ENCODE measurements at regions not wholly inside any gene's neighbourhood (a gene's known extent, or its start where the extent isn't known, plus 50 kb on each side); places are given as distances from the start of the nearest gene placed in this dataset.

GRCh38 chr14:44165936-44166335 lies 341.1 kb downstream of the FSCB start:
- Histone ChIP-seq H3K4me1 (ENCODE audit: control insufficient read depth, extremely low read depth, insufficient read depth, low read length) (no peaks in the 10 kb centered on the region), H3K36me3 (ENCODE audit: control insufficient read depth, insufficient read depth, low read length) (no peaks in the 10 kb centered on the region), H3K4me2 (ENCODE audit: extremely low read depth, insufficient read depth, low read length) (no peak overlapping the region), H4K20me1 (ENCODE audit: control insufficient read depth, extremely low read depth, insufficient read depth, low read length) (no peaks in the 10 kb centered on the region), H2AFZ (ENCODE audit: low read length) (no peak overlapping the region), H3K27me3 (ENCODE audit: control insufficient read depth, insufficient read depth, low read length) (no peaks in the 10 kb centered on the region), H3K9me3 (ENCODE audit: control insufficient read depth, insufficient read depth, low read depth, low read length) (no peaks in the 10 kb centered on the region), H3K27ac (ENCODE audit: insufficient read depth, low read length) (no peak overlapping the region), H3K79me2 (ENCODE audit: control insufficient read depth, insufficient read depth, low read length) (no peaks in the 10 kb centered on the region), H3K4me3 (replicated peaks in 1 of 4; ENCODE audit: control extremely low read depth in 1 of 4, insufficient read depth in 1 of 4, low read depth in 3 of 4, low read length in 4 of 4) (no peak overlapping the region), H3K9ac (ENCODE audit: insufficient read depth, low read length) (no peak overlapping the region)
- DNase-seq (ENCODE audit: low read depth in 2 of 2): no peak
- TF ChIP-seq EZH2 (IDR thresholded peaks at IDR 0.05; ENCODE audit: low read length, missing control alignments) (no peak), CTCF (conservative IDR thresholded peaks at IDR 0.05 in 1 of 2, IDR thresholded peaks at IDR 0.05 in 1 of 2; ENCODE audit: low read depth in 1 of 2, low read length in 2 of 2) (no peak)

DNA sequence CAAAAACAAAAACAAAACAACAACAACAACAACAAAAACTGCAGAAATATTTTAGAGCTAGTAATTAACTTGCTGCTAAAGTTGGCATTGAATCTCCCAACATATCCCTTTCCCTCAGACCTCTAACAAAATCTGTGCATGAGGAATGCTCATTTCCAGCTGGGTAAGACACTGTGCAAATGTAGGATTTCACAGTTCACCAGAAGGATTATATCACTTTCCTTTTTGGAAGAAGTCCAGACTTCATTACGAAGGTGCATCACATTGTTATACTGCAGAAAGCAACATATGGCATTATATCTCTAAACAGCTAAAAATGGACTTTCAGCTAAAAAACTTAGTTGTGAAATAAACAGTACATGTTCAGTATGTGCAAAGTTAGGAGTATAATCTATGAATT lies 341.8 kb downstream of the FSCB start:
- no peak overlapping the region for H2AFZ ChIP-seq (ENCODE audit: low read length)
- H3K4me3 ChIP-seq (replicated peaks in 1 of 4; ENCODE audit: control extremely low read depth in 1 of 4, insufficient read depth in 1 of 4, low read depth in 3 of 4, low read length in 4 of 4): no peak overlapping the region
- no peaks in the 10 kb centered on the region for H3K4me1 ChIP-seq (ENCODE audit: control insufficient read depth, extremely low read depth, insufficient read depth, low read length)
- H3K4me2 ChIP-seq (ENCODE audit: extremely low read depth, insufficient read depth, low read length): no peak overlapping the region
- no peaks in the 10 kb centered on the region for H3K27me3 ChIP-seq (ENCODE audit: control insufficient read depth, insufficient read depth, low read length)
- H3K9ac ChIP-seq (ENCODE audit: insufficient read depth, low read length): no peak overlapping the region
- no peaks in the 10 kb centered on the region for H3K36me3 ChIP-seq (ENCODE audit: control insufficient read depth, insufficient read depth, low read length)
- TF ChIP-seq CTCF (conservative IDR thresholded peaks at IDR 0.05 in 1 of 2, IDR thresholded peaks at IDR 0.05 in 1 of 2; ENCODE audit: low read depth in 1 of 2, low read length in 2 of 2) (no peak), EZH2 (IDR thresholded peaks at IDR 0.05; ENCODE audit: low read length, missing control alignments) (no peak)
- H4K20me1 ChIP-seq (ENCODE audit: control insufficient read depth, extremely low read depth, insufficient read depth, low read length): no peaks in the 10 kb centered on the region
- no peak overlapping the region for H3K27ac ChIP-seq (ENCODE audit: insufficient read depth, low read length)
- DNase-seq (ENCODE audit: low read depth in 2 of 2): no peak
- H3K9me3 ChIP-seq (ENCODE audit: control insufficient read depth, insufficient read depth, low read depth, low read length): no peaks in the 10 kb centered on the region
- no peaks in the 10 kb centered on the region for H3K79me2 ChIP-seq (ENCODE audit: control insufficient read depth, insufficient read depth, low read length)

DNA sequence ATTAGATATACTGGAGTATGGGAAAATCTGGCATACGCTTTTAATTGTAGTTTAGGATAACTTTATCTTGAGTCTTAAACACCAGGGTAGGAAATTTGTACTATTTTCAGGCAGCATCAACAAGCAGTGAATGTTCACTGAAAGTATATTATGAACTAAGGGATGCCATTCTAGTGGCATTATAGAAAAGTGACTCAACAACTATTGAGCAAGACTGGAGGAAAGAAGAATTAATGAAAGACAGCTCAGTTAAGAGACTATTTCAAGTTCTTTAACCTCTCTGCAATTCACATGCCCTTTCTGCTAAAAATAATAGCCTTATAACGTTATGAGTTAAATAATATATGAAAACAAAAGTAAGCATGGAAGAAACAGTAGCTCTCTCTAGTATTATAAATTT lies 343.1 kb downstream of the FSCB start:
- no peaks in the 10 kb centered on the region for H4K20me1 ChIP-seq (ENCODE audit: control insufficient read depth, extremely low read depth, insufficient read depth, low read length)
- H3K27ac ChIP-seq (ENCODE audit: insufficient read depth, low read length): no peak overlapping the region
- no peaks in the 10 kb centered on the region for H3K9me3 ChIP-seq (ENCODE audit: control insufficient read depth, insufficient read depth, low read depth, low read length)
- H3K79me2 ChIP-seq (ENCODE audit: control insufficient read depth, insufficient read depth, low read length): no peaks in the 10 kb centered on the region
- H3K4me3 ChIP-seq (replicated peaks in 1 of 4; ENCODE audit: control extremely low read depth in 1 of 4, insufficient read depth in 1 of 4, low read depth in 3 of 4, low read length in 4 of 4): no peak overlapping the region
- DNase-seq (ENCODE audit: low read depth in 2 of 2): peak in 1 of 2 donors; percentile 20
- no peak overlapping the region for H3K9ac ChIP-seq (ENCODE audit: insufficient read depth, low read length)
- TF ChIP-seq EZH2 (IDR thresholded peaks at IDR 0.05; ENCODE audit: low read length, missing control alignments) (no peak), CTCF (conservative IDR thresholded peaks at IDR 0.05 in 1 of 2, IDR thresholded peaks at IDR 0.05 in 1 of 2; ENCODE audit: low read depth in 1 of 2, low read length in 2 of 2) (no peak)
- H3K4me2 ChIP-seq (ENCODE audit: extremely low read depth, insufficient read depth, low read length): no peak overlapping the region
- no peaks in the 10 kb centered on the region for H3K4me1 ChIP-seq (ENCODE audit: control insufficient read depth, extremely low read depth, insufficient read depth, low read length)
- H3K27me3 ChIP-seq (ENCODE audit: control insufficient read depth, insufficient read depth, low read length): no peaks in the 10 kb centered on the region
- H2AFZ ChIP-seq (ENCODE audit: low read length): no peak overlapping the region
- H3K36me3 ChIP-seq (ENCODE audit: control insufficient read depth, insufficient read depth, low read length): no peaks in the 10 kb centered on the region
